HCT116 (cell line): ENCODE measurements at regions not wholly inside any gene's neighbourhood (a gene's known extent, or its start where the extent isn't known, plus 50 kb on each side); places are given as distances from the start of the nearest gene placed in this dataset.

Experiments used
- ATAC-seq: fragments of 200-7000 bp; cut with Tn5 transposase; 2 replicates; pipeline ENCODE4 v1.9.1; 2020; ENCODE audit warnings: mild to moderate bottlenecking, moderate library complexity
- BruUV-seq: library from RNA; stranded (reverse); fragments of 400-500 nt; replicated peaks from 2 replicates; lab custom pipeline; 2021; lab: Mats Ljungman, UMichigan
- CTCF ChIA-PET: fragments of 300-600 bp; sonication (Branson Sonifier 250); formaldehyde crosslinking; loops from one replicate; lab custom pipeline; 2021; ENCODE audit warnings: antibody characterized with exemption; lab: Charles Lee
- POLR2A ChIA-PET: fragments of 300-600, 350-600 bp; sonication (Branson Sonifier 250); formaldehyde crosslinking; loops from one replicate; lab custom pipeline; 2021; ENCODE audit warnings: antibody characterized with exemption; lab: Charles Lee
- RAD21 ChIA-PET, 2 experiments: fragments of 300-600 bp; sonication (Branson Sonifier 250); formaldehyde crosslinking; loops; one replicate each; lab custom pipeline; 2023; ENCODE audit warnings: low total read pairs in 2 of 2; ENCODE audit not compliant: uncharacterized antibody in 2 of 2, unreplicated experiment in 2 of 2, low non-redundant PET in 1 of 2; lab: Charles Lee
- DNase-seq: peaks from one replicate; pipeline ENCODE4 v3.0.0-alpha.2; 2010; ENCODE audit warnings: low read depth, low spot score
- H2AFZ ChIP-seq: fragments of 200-600 bp; shearing (Covaris generic), sonication (generic); 2 replicates; pipeline ENCODE4 v1.6.1; 2017; ENCODE audit warnings: low read depth, mixed run types, mixed read lengths, antibody characterized with exemption, low read length; ENCODE audit not compliant: poor library complexity, severe bottlenecking
- H3K27ac ChIP-seq: 2 replicates; pipeline ENCODE4 v1.5.1; 2012; ENCODE audit warnings: low read depth, low read length
- H3K27me3 ChIP-seq: fragments of 200-600 bp; sonication (generic); 2 replicates; pipeline ENCODE4 v1.6.1; 2016; ENCODE audit warnings: mixed run types, low read length, mixed read lengths; ENCODE audit not compliant: insufficient read depth
- H3K36me3 ChIP-seq, 2 experiments: fragments of 200-500 bp in 1 of 2; fragments of 200-600 bp in 1 of 2; sonication (Bioruptor generic) in 1 of 2; sonication (generic) in 1 of 2; 2 replicates each; pipeline versions ENCODE4 v1.5.1 to v1.6.1; 2014 to 2016; ENCODE audit warnings: low read length in 2 of 2, inconsistent platforms in 1 of 2, mixed read lengths in 1 of 2, mixed run types in 1 of 2; ENCODE audit not compliant: insufficient read depth in 2 of 2, control insufficient read depth in 1 of 2
- H3K4me1 ChIP-seq, 2 experiments: fragments of 200-600 bp in 1 of 2; sonication (generic) in 1 of 2; 2 replicates each; pipeline versions ENCODE4 v1.5.1 to v1.6.1; 2012 to 2017; ENCODE audit warnings: low read length in 2 of 2, inconsistent platforms in 1 of 2, mild to moderate bottlenecking in 1 of 2, mixed read lengths in 1 of 2, mixed run types in 1 of 2, moderate library complexity in 1 of 2; ENCODE audit not compliant: insufficient read depth in 2 of 2, control insufficient read depth in 1 of 2
- H3K4me2 ChIP-seq: fragments of 200-600 bp; sonication (generic); 2 replicates; pipeline ENCODE4 v1.6.1; 2017; ENCODE audit warnings: mixed run types, low read length, mixed read lengths
- H3K4me3 ChIP-seq, 2 experiments: fragments of 200-600 bp in 1 of 2; sonication (generic) in 1 of 2; replicated peaks in 1 of 2; 2 replicates each; pipeline ENCODE4 v1.5.1; 2011 to 2016; ENCODE audit warnings: low read length in 2 of 2, control low read depth in 1 of 2, low read depth in 1 of 2, mild to moderate bottlenecking in 1 of 2, mixed read lengths in 1 of 2, mixed run types in 1 of 2
- H3K79me2 ChIP-seq: fragments of 200-600 bp; sonication (generic); 2 replicates; pipeline ENCODE4 v1.6.1; 2017; ENCODE audit warnings: mild to moderate bottlenecking, mixed run types, low read length, moderate library complexity, mixed read lengths; ENCODE audit not compliant: insufficient read depth
- H3K9ac ChIP-seq: fragments of 200-600 bp; sonication (generic); 2 replicates; pipeline ENCODE4 v1.6.1; 2016; ENCODE audit warnings: low read length, mixed read lengths
- H3K9me2 ChIP-seq: fragments of 200-600 bp; sonication (generic), shearing (Covaris generic); 2 replicates; pipeline ENCODE4 v1.6.1; 2017; ENCODE audit warnings: mixed run types, mild to moderate bottlenecking, moderate library complexity; ENCODE audit not compliant: insufficient read depth
- H3K9me3 ChIP-seq, 2 experiments: fragments of 200-500 bp in 1 of 2; fragments of 200-600 bp in 1 of 2; sonication (Bioruptor generic) in 1 of 2; sonication (generic) in 1 of 2; 2 replicates each; pipeline ENCODE4 v1.6.1; 2014 to 2017; ENCODE audit warnings: low read length in 2 of 2, mixed read lengths in 2 of 2, inconsistent platforms in 1 of 2, low read depth in 1 of 2, mild to moderate bottlenecking in 1 of 2, mixed run types in 1 of 2, moderate library complexity in 1 of 2; ENCODE audit not compliant: control insufficient read depth in 1 of 2, insufficient read depth in 1 of 2
- H4K20me1 ChIP-seq: fragments of 200-600 bp; sonication (generic), shearing (Covaris generic); 2 replicates; pipeline ENCODE4 v1.6.1; 2017; ENCODE audit warnings: mixed run types, mild to moderate bottlenecking, moderate library complexity; ENCODE audit not compliant: insufficient read depth
- CBX3 ChIP-seq: IDR thresholded peaks from 2 replicates; pipeline ENCODE4 v1.6.1; 2012; ENCODE audit warnings: low read depth
- CEBPB ChIP-seq: IDR thresholded peaks from 2 replicates; pipeline ENCODE4 v1.6.1; 2012; ENCODE audit warnings: low read depth
- EGR1 ChIP-seq: IDR thresholded peaks from 2 replicates; pipeline ENCODE4 v1.6.1; 2012; ENCODE audit warnings: low read depth
- ELF1 ChIP-seq: IDR thresholded peaks from 2 replicates; pipeline ENCODE4 v1.6.1; 2012; ENCODE audit warnings: low read depth, borderline replicate concordance
- EZH2phosphoT487 ChIP-seq: fragments of 200-600 bp; IDR thresholded peaks from 2 replicates; pipeline ENCODE4 v1.6.1; 2018; ENCODE audit warnings: antibody characterized with exemption, borderline replicate concordance
- FOSL1 ChIP-seq: IDR thresholded peaks from 2 replicates; pipeline ENCODE4 v1.6.1; 2012; ENCODE audit warnings: low read depth
- JUND ChIP-seq: IDR thresholded peaks from 2 replicates; pipeline ENCODE4 v1.6.1; 2012
- POLR2A ChIP-seq: IDR thresholded peaks from 2 replicates; pipeline ENCODE4 v1.7.0; 2011; ENCODE audit warnings: borderline replicate concordance; ENCODE audit not compliant: insufficient read depth, insufficient read length; ENCODE audit errors: extremely low read depth
- POLR2AphosphoS5 ChIP-seq: IDR thresholded peaks from 2 replicates; pipeline ENCODE4 v1.6.1; 2011; ENCODE audit warnings: mild to moderate bottlenecking, low read depth, low read length, moderate library complexity
- RAD21 ChIP-seq: IDR thresholded peaks from 2 replicates; pipeline ENCODE4 v1.6.1; 2012; ENCODE audit warnings: low read depth, mild to moderate bottlenecking
- SIN3A ChIP-seq: IDR thresholded peaks from 2 replicates; pipeline ENCODE4 v1.6.1; 2012; ENCODE audit warnings: low read depth
- SP1 ChIP-seq: IDR thresholded peaks from 2 replicates; pipeline ENCODE4 v1.6.1; 2012; ENCODE audit warnings: low read depth
- SRF ChIP-seq: IDR thresholded peaks from 2 replicates; pipeline ENCODE4 v1.6.1; 2012; ENCODE audit warnings: low read depth
- TCF7L2 ChIP-seq: IDR thresholded peaks from 2 replicates; pipeline ENCODE4 v1.7.0; 2011; ENCODE audit warnings: borderline replicate concordance, inconsistent platforms; ENCODE audit not compliant: insufficient read depth, insufficient read length; ENCODE audit errors: extremely low read depth
- YY1 ChIP-seq: IDR thresholded peaks from 2 replicates; pipeline ENCODE4 v1.6.1; 2011; ENCODE audit warnings: low read length, low read depth, moderate library complexity, mild to moderate bottlenecking; ENCODE audit not compliant: insufficient replicate concordance; ENCODE audit errors: extremely low read depth
- ZFX ChIP-seq: fragments of 450-650 bp; IDR thresholded peaks from 2 replicates; pipeline ENCODE4 v1.6.1; 2017
- intact Hi-C: fragments of 100-400 bp; cut with micrococcal nuclease; formaldehyde crosslinking; loops from 2 replicates; pipeline ENCODE4 v1.10.0; 2022
- TF ChIP-seq, protein P1 (sequence below): IDR thresholded peaks from 2 replicates; pipeline ENCODE4 v1.6.1; 2012; ENCODE audit warnings: low read depth
- TF ChIP-seq, protein P2 (sequence below): IDR thresholded peaks from 2 replicates; pipeline ENCODE4 v1.6.1; 2011; ENCODE audit warnings: mild to moderate bottlenecking, low read length, moderate library complexity; ENCODE audit not compliant: insufficient replicate concordance; ENCODE audit errors: extremely low read depth
- TF ChIP-seq, protein P3 (sequence below): IDR thresholded peaks from 2 replicates; pipeline ENCODE4 v1.6.1; 2012
- TF ChIP-seq, protein P4 (sequence below): IDR thresholded peaks from 2 replicates; pipeline ENCODE4 v1.6.1; 2012

DNA sequence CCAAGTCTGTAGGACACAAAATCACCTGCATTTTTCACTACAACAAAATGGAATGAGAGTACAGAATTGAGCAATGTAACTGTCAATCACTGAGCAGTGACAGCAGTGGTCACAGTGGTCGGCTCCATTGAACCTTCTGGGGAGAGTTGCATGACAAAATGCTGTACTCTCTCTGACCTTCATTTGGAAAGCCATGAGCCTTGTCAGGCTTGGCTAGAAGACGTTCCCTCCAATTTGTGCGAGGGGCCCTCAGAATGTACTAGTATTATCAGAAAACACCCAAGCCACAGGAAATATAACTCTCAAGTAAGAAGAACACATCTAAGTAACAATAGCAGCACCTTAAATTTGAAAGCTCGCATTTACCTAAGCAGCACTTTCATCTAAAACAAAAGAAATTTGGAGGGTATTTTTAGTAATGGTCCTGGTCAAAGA is 425.6 kb upstream of the MEF2C start:
- no peak overlapping the region for H2AFZ ChIP-seq
- H3K4me2 ChIP-seq: no peak overlapping the region
- H4K20me1 ChIP-seq: no peaks in the 10 kb centered on the region
- POLR2A ChIA-PET: no interaction called here
- H3K27me3 ChIP-seq: no peaks in the 10 kb centered on the region
- ATAC-seq (no peak), DNase-seq (no peak)
- H3K27ac ChIP-seq: no peak overlapping the region
- no peaks in the 10 kb centered on the region for H3K9me3 ChIP-seq
- CTCF ChIA-PET: no interaction called here
- H3K4me1 ChIP-seq: peaks cover 0 to 13% of the 10 kb centered on the region in 2 experiments; a peak in 3 of 4 replicates
- intact Hi-C loops: loop anchor here (10.0 kb wide), 1 partner anchor 574 kb away; no protein-coding TSS in a partner anchor
- H3K9me2 ChIP-seq: no peaks in the 10 kb centered on the region
- TF ChIP-seq ELF1 (no peak), JUND (no peak), SP1 (no peak), ZFX (no peak), CEBPB (no peak), SIN3A (no peak), RAD21 (no peak), YY1 (no peak), TCF7L2 (no peak), EGR1 (no peak), CBX3 (no peak), SRF (no peak), POLR2A (no peak), EZH2phosphoT487 (no peak), POLR2AphosphoS5 (no peak), FOSL1 (no peak)
- TF ChIP-seq, protein P1, sequence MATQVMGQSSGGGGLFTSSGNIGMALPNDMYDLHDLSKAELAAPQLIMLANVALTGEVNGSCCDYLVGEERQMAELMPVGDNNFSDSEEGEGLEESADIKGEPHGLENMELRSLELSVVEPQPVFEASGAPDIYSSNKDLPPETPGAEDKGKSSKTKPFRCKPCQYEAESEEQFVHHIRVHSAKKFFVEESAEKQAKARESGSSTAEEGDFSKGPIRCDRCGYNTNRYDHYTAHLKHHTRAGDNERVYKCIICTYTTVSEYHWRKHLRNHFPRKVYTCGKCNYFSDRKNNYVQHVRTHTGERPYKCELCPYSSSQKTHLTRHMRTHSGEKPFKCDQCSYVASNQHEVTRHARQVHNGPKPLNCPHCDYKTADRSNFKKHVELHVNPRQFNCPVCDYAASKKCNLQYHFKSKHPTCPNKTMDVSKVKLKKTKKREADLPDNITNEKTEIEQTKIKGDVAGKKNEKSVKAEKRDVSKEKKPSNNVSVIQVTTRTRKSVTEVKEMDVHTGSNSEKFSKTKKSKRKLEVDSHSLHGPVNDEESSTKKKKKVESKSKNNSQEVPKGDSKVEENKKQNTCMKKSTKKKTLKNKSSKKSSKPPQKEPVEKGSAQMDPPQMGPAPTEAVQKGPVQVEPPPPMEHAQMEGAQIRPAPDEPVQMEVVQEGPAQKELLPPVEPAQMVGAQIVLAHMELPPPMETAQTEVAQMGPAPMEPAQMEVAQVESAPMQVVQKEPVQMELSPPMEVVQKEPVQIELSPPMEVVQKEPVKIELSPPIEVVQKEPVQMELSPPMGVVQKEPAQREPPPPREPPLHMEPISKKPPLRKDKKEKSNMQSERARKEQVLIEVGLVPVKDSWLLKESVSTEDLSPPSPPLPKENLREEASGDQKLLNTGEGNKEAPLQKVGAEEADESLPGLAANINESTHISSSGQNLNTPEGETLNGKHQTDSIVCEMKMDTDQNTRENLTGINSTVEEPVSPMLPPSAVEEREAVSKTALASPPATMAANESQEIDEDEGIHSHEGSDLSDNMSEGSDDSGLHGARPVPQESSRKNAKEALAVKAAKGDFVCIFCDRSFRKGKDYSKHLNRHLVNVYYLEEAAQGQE: no peak
- TF ChIP-seq, protein P2, sequence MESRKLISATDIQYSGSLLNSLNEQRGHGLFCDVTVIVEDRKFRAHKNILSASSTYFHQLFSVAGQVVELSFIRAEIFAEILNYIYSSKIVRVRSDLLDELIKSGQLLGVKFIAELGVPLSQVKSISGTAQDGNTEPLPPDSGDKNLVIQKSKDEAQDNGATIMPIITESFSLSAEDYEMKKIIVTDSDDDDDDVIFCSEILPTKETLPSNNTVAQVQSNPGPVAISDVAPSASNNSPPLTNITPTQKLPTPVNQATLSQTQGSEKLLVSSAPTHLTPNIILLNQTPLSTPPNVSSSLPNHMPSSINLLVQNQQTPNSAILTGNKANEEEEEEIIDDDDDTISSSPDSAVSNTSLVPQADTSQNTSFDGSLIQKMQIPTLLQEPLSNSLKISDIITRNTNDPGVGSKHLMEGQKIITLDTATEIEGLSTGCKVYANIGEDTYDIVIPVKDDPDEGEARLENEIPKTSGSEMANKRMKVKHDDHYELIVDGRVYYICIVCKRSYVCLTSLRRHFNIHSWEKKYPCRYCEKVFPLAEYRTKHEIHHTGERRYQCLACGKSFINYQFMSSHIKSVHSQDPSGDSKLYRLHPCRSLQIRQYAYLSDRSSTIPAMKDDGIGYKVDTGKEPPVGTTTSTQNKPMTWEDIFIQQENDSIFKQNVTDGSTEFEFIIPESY: no peak
- TF ChIP-seq, protein P3, sequence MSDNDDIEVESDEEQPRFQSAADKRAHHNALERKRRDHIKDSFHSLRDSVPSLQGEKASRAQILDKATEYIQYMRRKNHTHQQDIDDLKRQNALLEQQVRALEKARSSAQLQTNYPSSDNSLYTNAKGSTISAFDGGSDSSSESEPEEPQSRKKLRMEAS: no peak
- TF ChIP-seq, protein P4, sequence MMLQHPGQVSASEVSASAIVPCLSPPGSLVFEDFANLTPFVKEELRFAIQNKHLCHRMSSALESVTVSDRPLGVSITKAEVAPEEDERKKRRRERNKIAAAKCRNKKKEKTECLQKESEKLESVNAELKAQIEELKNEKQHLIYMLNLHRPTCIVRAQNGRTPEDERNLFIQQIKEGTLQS: no peak
- H3K79me2 ChIP-seq: no peaks in the 10 kb centered on the region
- H3K4me3 ChIP-seq: no peak overlapping the region
- BruUV-seq: no TSS peak
- H3K36me3 ChIP-seq: no peaks in the 10 kb centered on the region
- H3K9ac ChIP-seq: no peak overlapping the region
- RAD21 ChIA-PET: no interaction called here
